GM18909 (cell line): ENCODE measurements at regions not wholly inside any gene's neighbourhood (a gene's known extent, or its start where the extent isn't known, plus 50 kb on each side); places are given as distances from the start of the nearest gene placed in this dataset.
"Not testable (repeated sequence)": the region's sequence is repeated elsewhere in the genome, so short reads cannot be mapped to it uniquely, and the experiment has no call there.

Experiments used
- ATAC-seq: cut with Tn5 transposase; IDR thresholded peaks from one replicate; pipeline ENCODE4 v1.9.1; 2021; ENCODE audit warnings: mild to moderate bottlenecking; ENCODE audit not compliant: unreplicated experiment, poor library complexity

GRCh38 chrX:20720954-20721626 lies 454.4 kb upstream of the RPS6KA3 start:
- ATAC-seq: no peak

- ATAC-seq: no peak
These were observed 452.1 kb upstream of the RPS6KA3 start for GRCh38 chrX:20718592-20719380.

- ATAC-seq: no peak
These were observed 448.5 kb upstream of the RPS6KA3 start for GRCh38 chrX:20715176-20715575.

- ATAC-seq: no peak
These were observed 446.1 kb upstream of the RPS6KA3 start for GRCh38 chrX:20712811-20713210.

GRCh38 chrX:20711366-20711765 lies 444.7 kb upstream of the RPS6KA3 start:
- no peak for ATAC-seq

GRCh38 chrX:20693078-20693477 lies 426.4 kb upstream of the RPS6KA3 start:
- no peak for ATAC-seq

- no peak for ATAC-seq
These were observed 419.5 kb upstream of the RPS6KA3 start for GRCh38 chrX:20686256-20686655.

- no peak for ATAC-seq
These were observed 418.9 kb upstream of the RPS6KA3 start for GRCh38 chrX:20685652-20686051.

- ATAC-seq: no peak
These were observed 415.0 kb upstream of the RPS6KA3 start for GRCh38 chrX:20681683-20682082.

- no peak for ATAC-seq
These were observed 414.3 kb upstream of the RPS6KA3 start for GRCh38 chrX:20680998-20681397.

- no peak for ATAC-seq
These were observed 405.8 kb upstream of the RPS6KA3 start for GRCh38 chrX:20672476-20672875.

GRCh38 chrX:20671746-20672145 lies 405.0 kb upstream of the RPS6KA3 start:
- not testable (repeated sequence) for ATAC-seq

- ATAC-seq: no peak
These were observed 403.9 kb upstream of the RPS6KA3 start for GRCh38 chrX:20670611-20671010.

GRCh38 chrX:20668550-20668949 lies 401.8 kb upstream of the RPS6KA3 start:
- ATAC-seq: no peak

- no peak for ATAC-seq
These were observed 399.6 kb upstream of the RPS6KA3 start for GRCh38 chrX:20666331-20666730.

- no peak for ATAC-seq
These were observed 398.8 kb upstream of the RPS6KA3 start for GRCh38 chrX:20665481-20665880.

- no peak for ATAC-seq
These were observed 398.1 kb upstream of the RPS6KA3 start for GRCh38 chrX:20664774-20665173.

GRCh38 chrX:20664131-20664530 lies 397.4 kb upstream of the RPS6KA3 start:
- no peak for ATAC-seq

GRCh38 chrX:20663336-20663735 lies 396.6 kb upstream of the RPS6KA3 start:
- no peak for ATAC-seq

- ATAC-seq: no peak
These were observed 390.0 kb upstream of the RPS6KA3 start for GRCh38 chrX:20656721-20657120.

- no peak for ATAC-seq
These were observed 387.9 kb upstream of the RPS6KA3 start for GRCh38 chrX:20654596-20655106.

GRCh38 chrX:20653070-20653469 lies 386.4 kb upstream of the RPS6KA3 start:
- ATAC-seq: no peak
